ENCODE measurements at regions not wholly inside any gene's neighbourhood (a gene's known extent, or its start where the extent isn't known, plus 50 kb on each side); places are given as distances from the start of the nearest gene placed in this dataset.

DNA sequence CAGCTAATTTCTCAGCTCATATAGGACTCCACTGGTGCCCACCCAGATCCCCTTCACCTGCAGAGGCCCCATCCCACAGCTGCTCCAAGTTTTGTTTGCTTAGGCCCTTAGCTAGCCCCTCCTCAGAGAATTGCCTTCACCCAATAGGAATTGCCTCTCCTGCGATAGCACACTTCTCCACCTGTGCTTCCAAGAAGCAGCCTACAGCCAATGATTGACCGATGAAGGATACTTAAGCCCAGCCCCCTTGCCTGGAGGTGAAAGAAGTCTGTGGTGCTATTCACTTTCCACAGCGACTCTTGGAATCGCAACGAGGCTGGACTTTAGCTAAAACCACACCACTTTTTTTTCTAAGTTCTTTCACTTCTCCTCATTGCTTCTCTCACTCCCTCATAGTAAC, 353.2 kb upstream of the BTBD3 start:
- intact Hi-C loops (cut with micrococcal nuclease; ENCODE audit: unreplicated experiment), result no loop called here
- Histone ChIP-seq H3K27me3 (ENCODE audit: control insufficient read depth, insufficient read depth, low read length) (no peaks in the 10 kb centered on the region; the same call in 1 of the 2 replicates), H3K27ac (ENCODE audit: low read length) (no peak overlapping the region), H3K36me3 (ENCODE audit: control insufficient read depth, insufficient read depth, low read length) (no peaks in the 10 kb centered on the region), H3K4me3 (ENCODE audit: low read depth in 2 of 2, low read length in 2 of 2) (no peak overlapping the region), H3K4me1 (ENCODE audit: control insufficient read depth, insufficient read depth, low read length) (no peaks in the 10 kb centered on the region), H3K9me3 (ENCODE audit: control insufficient read depth, insufficient read depth, low read depth, low read length) (no peaks in the 10 kb centered on the region)
- in situ Hi-C loops (cut with HindIII; ENCODE audit: low pct_unique_long_range_greater_than_20kb, low sequenced_read_pairs), result no loop called here
- DNase-seq (ENCODE audit: low read depth, low spot score) (no peak), ATAC-seq (no peak)
- BruUV-seq (replicated peaks), result no TSS peak
- ChIA-PET CTCF (no interaction called here), POLR2A (no interaction called here)
- TF ChIP-seq POLR2AphosphoS5 (IDR thresholded peaks at IDR 0.05; ENCODE audit: low read depth, low read length) (no peak), SIN3A (IDR thresholded peaks at IDR 0.05; ENCODE audit: borderline replicate concordance, insufficient read depth, low read depth, low read length) (no peak), TCF7L2 (IDR thresholded peaks at IDR 0.05; ENCODE audit: low read depth, low read length) (no peak)
- TF ChIP-seq, protein P1, sequence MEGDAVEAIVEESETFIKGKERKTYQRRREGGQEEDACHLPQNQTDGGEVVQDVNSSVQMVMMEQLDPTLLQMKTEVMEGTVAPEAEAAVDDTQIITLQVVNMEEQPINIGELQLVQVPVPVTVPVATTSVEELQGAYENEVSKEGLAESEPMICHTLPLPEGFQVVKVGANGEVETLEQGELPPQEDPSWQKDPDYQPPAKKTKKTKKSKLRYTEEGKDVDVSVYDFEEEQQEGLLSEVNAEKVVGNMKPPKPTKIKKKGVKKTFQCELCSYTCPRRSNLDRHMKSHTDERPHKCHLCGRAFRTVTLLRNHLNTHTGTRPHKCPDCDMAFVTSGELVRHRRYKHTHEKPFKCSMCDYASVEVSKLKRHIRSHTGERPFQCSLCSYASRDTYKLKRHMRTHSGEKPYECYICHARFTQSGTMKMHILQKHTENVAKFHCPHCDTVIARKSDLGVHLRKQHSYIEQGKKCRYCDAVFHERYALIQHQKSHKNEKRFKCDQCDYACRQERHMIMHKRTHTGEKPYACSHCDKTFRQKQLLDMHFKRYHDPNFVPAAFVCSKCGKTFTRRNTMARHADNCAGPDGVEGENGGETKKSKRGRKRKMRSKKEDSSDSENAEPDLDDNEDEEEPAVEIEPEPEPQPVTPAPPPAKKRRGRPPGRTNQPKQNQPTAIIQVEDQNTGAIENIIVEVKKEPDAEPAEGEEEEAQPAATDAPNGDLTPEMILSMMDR (IDR thresholded peaks at IDR 0.05), result no peak
- TF ChIP-seq, protein P2, sequence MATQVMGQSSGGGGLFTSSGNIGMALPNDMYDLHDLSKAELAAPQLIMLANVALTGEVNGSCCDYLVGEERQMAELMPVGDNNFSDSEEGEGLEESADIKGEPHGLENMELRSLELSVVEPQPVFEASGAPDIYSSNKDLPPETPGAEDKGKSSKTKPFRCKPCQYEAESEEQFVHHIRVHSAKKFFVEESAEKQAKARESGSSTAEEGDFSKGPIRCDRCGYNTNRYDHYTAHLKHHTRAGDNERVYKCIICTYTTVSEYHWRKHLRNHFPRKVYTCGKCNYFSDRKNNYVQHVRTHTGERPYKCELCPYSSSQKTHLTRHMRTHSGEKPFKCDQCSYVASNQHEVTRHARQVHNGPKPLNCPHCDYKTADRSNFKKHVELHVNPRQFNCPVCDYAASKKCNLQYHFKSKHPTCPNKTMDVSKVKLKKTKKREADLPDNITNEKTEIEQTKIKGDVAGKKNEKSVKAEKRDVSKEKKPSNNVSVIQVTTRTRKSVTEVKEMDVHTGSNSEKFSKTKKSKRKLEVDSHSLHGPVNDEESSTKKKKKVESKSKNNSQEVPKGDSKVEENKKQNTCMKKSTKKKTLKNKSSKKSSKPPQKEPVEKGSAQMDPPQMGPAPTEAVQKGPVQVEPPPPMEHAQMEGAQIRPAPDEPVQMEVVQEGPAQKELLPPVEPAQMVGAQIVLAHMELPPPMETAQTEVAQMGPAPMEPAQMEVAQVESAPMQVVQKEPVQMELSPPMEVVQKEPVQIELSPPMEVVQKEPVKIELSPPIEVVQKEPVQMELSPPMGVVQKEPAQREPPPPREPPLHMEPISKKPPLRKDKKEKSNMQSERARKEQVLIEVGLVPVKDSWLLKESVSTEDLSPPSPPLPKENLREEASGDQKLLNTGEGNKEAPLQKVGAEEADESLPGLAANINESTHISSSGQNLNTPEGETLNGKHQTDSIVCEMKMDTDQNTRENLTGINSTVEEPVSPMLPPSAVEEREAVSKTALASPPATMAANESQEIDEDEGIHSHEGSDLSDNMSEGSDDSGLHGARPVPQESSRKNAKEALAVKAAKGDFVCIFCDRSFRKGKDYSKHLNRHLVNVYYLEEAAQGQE (IDR thresholded peaks at IDR 0.05; ENCODE audit: insufficient read depth in 1 of 2, low read depth in 2 of 2, low read length in 1 of 2), result no peak

DNA sequence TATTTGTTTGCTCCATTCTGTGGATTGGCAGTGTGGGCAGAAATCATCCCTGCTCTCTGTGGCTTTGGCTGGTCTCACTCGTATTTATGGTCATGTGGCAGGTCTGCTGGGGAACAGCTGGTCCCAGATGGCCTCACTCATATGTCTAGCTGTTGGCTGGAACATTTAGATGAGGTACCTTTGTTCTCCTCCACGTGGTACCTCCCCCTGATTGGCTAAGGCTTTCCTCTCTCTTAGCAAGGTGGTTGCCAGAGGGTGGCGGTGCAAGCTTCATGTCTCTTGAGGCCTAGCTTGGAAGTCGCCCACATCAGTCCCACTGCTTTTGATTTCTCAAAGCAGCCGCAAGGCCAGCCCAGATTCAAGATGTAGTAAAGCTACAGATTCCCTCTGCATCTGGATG, 348.5 kb upstream of the BTBD3 start:
- ChIA-PET CTCF (no interaction called here), POLR2A (no interaction called here)
- no peaks in the 10 kb centered on the region for H3K27me3 ChIP-seq (ENCODE audit: control insufficient read depth, insufficient read depth, low read length)
- DNase-seq (ENCODE audit: low read depth, low spot score) (no peak), ATAC-seq (no peak)
- no peaks in the 10 kb centered on the region for H3K4me1 ChIP-seq (ENCODE audit: control insufficient read depth, insufficient read depth, low read length)
- H3K9me3 ChIP-seq (ENCODE audit: control insufficient read depth, insufficient read depth, low read depth, low read length), result no peaks in the 10 kb centered on the region
- TF ChIP-seq TCF7L2 (IDR thresholded peaks at IDR 0.05; ENCODE audit: low read depth, low read length) (no peak), POLR2AphosphoS5 (IDR thresholded peaks at IDR 0.05; ENCODE audit: low read depth, low read length) (no peak), SIN3A (IDR thresholded peaks at IDR 0.05; ENCODE audit: borderline replicate concordance, insufficient read depth, low read depth, low read length) (no peak)
- TF ChIP-seq, protein P2 (IDR thresholded peaks at IDR 0.05; ENCODE audit: insufficient read depth in 1 of 2, low read depth in 2 of 2, low read length in 1 of 2), result no peak
- TF ChIP-seq, protein P1 (IDR thresholded peaks at IDR 0.05), result no peak
- BruUV-seq (replicated peaks), result no TSS peak
- no peaks in the 10 kb centered on the region; the same call in 1 of the 2 replicates for H3K36me3 ChIP-seq (ENCODE audit: control insufficient read depth, insufficient read depth, low read length)
- no peak overlapping the region for H3K4me3 ChIP-seq (ENCODE audit: low read depth in 2 of 2, low read length in 2 of 2)
- intact Hi-C loops (cut with micrococcal nuclease; ENCODE audit: unreplicated experiment), result no loop called here
- in situ Hi-C loops (cut with HindIII; ENCODE audit: low pct_unique_long_range_greater_than_20kb, low sequenced_read_pairs), result no loop called here
- no peak overlapping the region for H3K27ac ChIP-seq (ENCODE audit: low read length)

Data from Panc1 (cell line).